ENCODE measurements at regions not wholly inside any gene's neighbourhood (a gene's known extent, or its start where the extent isn't known, plus 50 kb on each side); places are given as distances from the start of the nearest gene placed in this dataset.

DNA sequence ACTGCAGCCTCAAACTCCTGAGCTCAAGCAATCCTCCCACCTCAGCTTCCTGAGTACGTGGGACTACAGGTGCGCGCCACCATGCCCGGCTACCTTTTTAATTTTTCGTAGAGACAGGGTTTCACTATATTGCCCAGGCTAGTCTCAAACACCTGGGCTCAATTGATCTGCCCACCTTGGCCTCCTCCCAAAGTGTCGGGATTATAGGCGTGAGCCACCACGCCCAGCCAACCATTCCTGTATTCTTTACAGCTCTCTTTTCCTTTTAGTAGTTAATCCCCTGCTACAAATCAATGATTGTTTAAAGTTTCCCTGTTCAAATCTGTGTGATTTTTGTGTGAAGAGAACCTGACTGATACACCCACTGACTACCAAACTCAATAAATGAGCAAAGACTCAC lies 75.4 kb upstream of the SVIL start:
- H3K27me3 ChIP-seq (replicated peaks; ENCODE audit: insufficient read depth, low read depth, low read length, poor library complexity): no peaks in the 10 kb centered on the region
- ChIA-PET POLR2A (ENCODE audit: low non-redundant PET) (no interaction called here), CTCF (no interaction called here)
- BruUV-seq (replicated peaks): no TSS peak
- H3K36me3 ChIP-seq (ENCODE audit: insufficient read depth, low read length, poor library complexity, severe bottlenecking): no peaks in the 10 kb centered on the region
- no peak for TF ChIP-seq EZH2 (IDR thresholded peaks at IDR 0.05; ENCODE audit: borderline replicate concordance, low read depth, low read length, poor library complexity, severe bottlenecking)
- TF ChIP-seq, protein P1, sequence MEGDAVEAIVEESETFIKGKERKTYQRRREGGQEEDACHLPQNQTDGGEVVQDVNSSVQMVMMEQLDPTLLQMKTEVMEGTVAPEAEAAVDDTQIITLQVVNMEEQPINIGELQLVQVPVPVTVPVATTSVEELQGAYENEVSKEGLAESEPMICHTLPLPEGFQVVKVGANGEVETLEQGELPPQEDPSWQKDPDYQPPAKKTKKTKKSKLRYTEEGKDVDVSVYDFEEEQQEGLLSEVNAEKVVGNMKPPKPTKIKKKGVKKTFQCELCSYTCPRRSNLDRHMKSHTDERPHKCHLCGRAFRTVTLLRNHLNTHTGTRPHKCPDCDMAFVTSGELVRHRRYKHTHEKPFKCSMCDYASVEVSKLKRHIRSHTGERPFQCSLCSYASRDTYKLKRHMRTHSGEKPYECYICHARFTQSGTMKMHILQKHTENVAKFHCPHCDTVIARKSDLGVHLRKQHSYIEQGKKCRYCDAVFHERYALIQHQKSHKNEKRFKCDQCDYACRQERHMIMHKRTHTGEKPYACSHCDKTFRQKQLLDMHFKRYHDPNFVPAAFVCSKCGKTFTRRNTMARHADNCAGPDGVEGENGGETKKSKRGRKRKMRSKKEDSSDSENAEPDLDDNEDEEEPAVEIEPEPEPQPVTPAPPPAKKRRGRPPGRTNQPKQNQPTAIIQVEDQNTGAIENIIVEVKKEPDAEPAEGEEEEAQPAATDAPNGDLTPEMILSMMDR (conservative IDR thresholded peaks at IDR 0.05; ENCODE audit: low read depth, low read length): no peak
- H3K4me1 ChIP-seq (ENCODE audit: insufficient read depth, low read length, poor library complexity, severe bottlenecking): peaks cover 13% of the 10 kb centered on the region
- DNase-seq (ENCODE audit: low spot score): no peak
- no peaks in the 10 kb centered on the region for H3K9me3 ChIP-seq (ENCODE audit: low read depth, low read length, poor library complexity, severe bottlenecking)
- H3K4me3 ChIP-seq (ENCODE audit: low read depth, low read length, poor library complexity, severe bottlenecking): no peak overlapping the region
- H3K27ac ChIP-seq (ENCODE audit: low read depth, low read length, poor library complexity, severe bottlenecking): no peak overlapping the region
- intact Hi-C loops (cut with micrococcal nuclease; ENCODE audit: unreplicated experiment): no loop called here

DNA sequence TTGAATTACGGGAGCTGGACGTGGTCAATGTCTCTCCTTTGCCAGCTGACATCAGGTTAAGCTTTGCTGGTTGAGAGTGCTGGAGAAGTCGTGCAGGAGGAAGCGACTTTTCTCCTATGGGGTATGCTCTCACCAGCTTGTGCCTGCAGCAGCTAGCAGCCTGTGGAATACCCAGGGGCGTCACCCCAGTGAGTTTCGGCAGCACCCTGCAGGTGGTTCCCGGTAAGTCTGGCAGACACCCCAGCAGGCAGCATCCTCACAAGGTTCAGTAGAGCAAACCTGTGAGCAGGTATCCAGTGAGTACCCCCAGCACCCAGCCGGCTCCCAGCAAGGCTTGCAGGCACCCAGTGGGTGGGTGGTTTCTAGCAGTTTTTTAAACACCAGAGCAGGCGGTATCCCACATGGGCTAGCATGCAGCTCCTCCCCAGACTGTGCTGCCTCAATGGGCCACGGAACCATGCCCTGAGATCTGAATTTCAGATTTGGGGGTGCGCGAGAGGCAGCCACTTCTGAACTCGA lies 74.8 kb upstream of the SVIL start:
- H3K27ac ChIP-seq (ENCODE audit: low read depth, low read length, poor library complexity, severe bottlenecking): no peak overlapping the region

DNA sequence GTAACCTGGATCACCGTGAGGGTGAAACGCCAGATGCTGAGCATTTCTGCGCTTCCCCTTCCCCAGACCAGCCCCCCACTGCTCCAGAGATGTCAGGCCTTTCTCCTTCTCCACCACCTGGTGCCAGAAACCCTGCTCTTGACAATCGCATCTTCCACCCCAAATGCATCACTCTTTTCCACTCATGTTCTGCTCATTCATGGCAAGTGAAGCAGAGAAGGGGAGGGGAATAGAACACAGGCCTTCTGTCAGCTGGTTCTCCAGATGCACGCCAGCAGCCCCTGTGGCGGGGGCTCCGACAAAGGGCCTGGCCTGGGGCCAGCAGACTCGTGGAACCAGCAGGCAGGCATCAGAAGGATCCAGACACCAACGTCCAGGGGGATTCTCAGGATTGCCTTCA lies 68.5 kb upstream of the SVIL start:
- TF ChIP-seq EZH2 (IDR thresholded peaks at IDR 0.05; ENCODE audit: borderline replicate concordance, low read depth, low read length, poor library complexity, severe bottlenecking): no peak
- TF ChIP-seq, protein P1 (conservative IDR thresholded peaks at IDR 0.05; ENCODE audit: low read depth, low read length): no peak
- Histone ChIP-seq H3K9me3 (ENCODE audit: low read depth, low read length, poor library complexity, severe bottlenecking) (no peaks in the 10 kb centered on the region), H3K27ac (ENCODE audit: low read depth, low read length, poor library complexity, severe bottlenecking) (no peak overlapping the region), H3K4me1 (ENCODE audit: insufficient read depth, low read length, poor library complexity, severe bottlenecking) (peaks cover 13% of the 10 kb centered on the region), H3K36me3 (ENCODE audit: insufficient read depth, low read length, poor library complexity, severe bottlenecking) (no peaks in the 10 kb centered on the region), H3K27me3 (replicated peaks; ENCODE audit: insufficient read depth, low read depth, low read length, poor library complexity) (no peaks in the 10 kb centered on the region), H3K4me3 (ENCODE audit: low read depth, low read length, poor library complexity, severe bottlenecking) (no peak overlapping the region)
- BruUV-seq (replicated peaks): no TSS peak
- POLR2A ChIA-PET (ENCODE audit: low non-redundant PET): no interaction called here
- DNase-seq (ENCODE audit: low spot score): peak; percentile 30
- intact Hi-C loops (cut with micrococcal nuclease; ENCODE audit: unreplicated experiment): no loop called here
- CTCF ChIA-PET: no interaction called here

More for the DNA sequence above, 74.8 kb upstream of the SVIL start:
- ChIA-PET CTCF (no interaction called here), POLR2A (ENCODE audit: low non-redundant PET) (no interaction called here)
- no TSS peak for BruUV-seq (replicated peaks)
- Histone ChIP-seq H3K36me3 (ENCODE audit: insufficient read depth, low read length, poor library complexity, severe bottlenecking) (no peaks in the 10 kb centered on the region), H3K4me1 (ENCODE audit: insufficient read depth, low read length, poor library complexity, severe bottlenecking) (peaks cover 10% of the 10 kb centered on the region), H3K9me3 (ENCODE audit: low read depth, low read length, poor library complexity, severe bottlenecking) (no peaks in the 10 kb centered on the region), H3K4me3 (ENCODE audit: low read depth, low read length, poor library complexity, severe bottlenecking) (no peak overlapping the region), H3K27me3 (replicated peaks; ENCODE audit: insufficient read depth, low read depth, low read length, poor library complexity) (no peaks in the 10 kb centered on the region)
- no peak for TF ChIP-seq EZH2 (IDR thresholded peaks at IDR 0.05; ENCODE audit: borderline replicate concordance, low read depth, low read length, poor library complexity, severe bottlenecking)
- TF ChIP-seq, protein P1 (conservative IDR thresholded peaks at IDR 0.05; ENCODE audit: low read depth, low read length): no peak
- intact Hi-C loops (cut with micrococcal nuclease; ENCODE audit: unreplicated experiment): no loop called here
- no peak for DNase-seq (ENCODE audit: low spot score)

All from A673 (cell line).